GM13977 (cell line): ENCODE measurements at regions not wholly inside any gene's neighbourhood (a gene's known extent, or its start where the extent isn't known, plus 50 kb on each side); places are given as distances from the start of the nearest gene placed in this dataset.

Source experiments
- DNase-seq: peaks from one replicate; pipeline ENCODE4 v3.0.0; 2012; ENCODE audit warnings: low spot score
- CTCF ChIP-seq: IDR thresholded peaks from 2 replicates; pipeline ENCODE4 v1.5.1; 2012; ENCODE audit warnings: mild to moderate bottlenecking, control low read depth; ENCODE audit not compliant: insufficient read depth; ENCODE audit errors: extremely low read depth, missing control alignments
- in situ Hi-C: fragments of 300-500 bp; cut with MboI; formaldehyde crosslinking; loops from one replicate; pipeline ENCODE4 v1.12.0; 2022; ENCODE audit warnings: low sequenced_read_pairs, low pct_unique_long_range_greater_than_20kb, mixed read lengths, inconsistent platforms; ENCODE audit not compliant: unreplicated experiment

- no peak for DNase-seq
- in situ Hi-C loops: no loop called here
- no peak for TF ChIP-seq CTCF
Observed at GRCh38 chr2:144290276-144290675, 229.6 kb downstream of the ZEB2 start.

- TF ChIP-seq CTCF: no peak
- DNase-seq: no peak
- in situ Hi-C loops: no loop called here
Observed at GRCh38 chr2:144288438-144288837, 231.5 kb downstream of the ZEB2 start.

GRCh38 chr2:144285324-144285723, 234.6 kb downstream of the ZEB2 start:
- in situ Hi-C loops: no loop called here
- no peak for DNase-seq
- TF ChIP-seq CTCF: no peak

- in situ Hi-C loops: no loop called here
- no peak for TF ChIP-seq CTCF
Observed at GRCh38 chr2:144281476-144281875, 238.4 kb downstream of the ZEB2 start.

GRCh38 chr2:144280009-144280408, 239.9 kb downstream of the ZEB2 start:
- no peak for TF ChIP-seq CTCF
- DNase-seq: no peak
- in situ Hi-C loops: no loop called here

More at GRCh38 chr2:144281476-144281875, 238.4 kb downstream of the ZEB2 start:
- DNase-seq: no peak

- TF ChIP-seq CTCF: no peak
- DNase-seq: no peak
- in situ Hi-C loops: no loop called here
Observed at GRCh38 chr2:144279165-144279564, 240.8 kb downstream of the ZEB2 start.
